Left ventricle myocardium superior (tissue), 1 donor: ENCODE measurements at regions not wholly inside any gene's neighbourhood (a gene's known extent, or its start where the extent isn't known, plus 50 kb on each side); places are given as distances from the start of the nearest gene placed in this dataset.
"Not testable (repeated sequence)": the region's sequence is repeated elsewhere in the genome, so short reads cannot be mapped to it uniquely, and the experiment has no call there.

Experiments used
- ATAC-seq: fragments of 200-7000 bp; cut with Tn5 transposase; one replicate; pipeline ENCODE4 v1.9.1; 2020; ENCODE audit warnings: mild to moderate bottlenecking, moderate library complexity
- DNase-seq: peaks from one replicate; pipeline ENCODE4 v3.0.0-alpha.2; 2020
- intact Hi-C: fragments of 100-400 bp; cut with micrococcal nuclease; formaldehyde crosslinking; loops from one replicate; pipeline ENCODE4 v1.11.0; 2022
- donor health status: DM: no; HTN: yes; CAD: no; lungs with severe emphysema.

DNA sequence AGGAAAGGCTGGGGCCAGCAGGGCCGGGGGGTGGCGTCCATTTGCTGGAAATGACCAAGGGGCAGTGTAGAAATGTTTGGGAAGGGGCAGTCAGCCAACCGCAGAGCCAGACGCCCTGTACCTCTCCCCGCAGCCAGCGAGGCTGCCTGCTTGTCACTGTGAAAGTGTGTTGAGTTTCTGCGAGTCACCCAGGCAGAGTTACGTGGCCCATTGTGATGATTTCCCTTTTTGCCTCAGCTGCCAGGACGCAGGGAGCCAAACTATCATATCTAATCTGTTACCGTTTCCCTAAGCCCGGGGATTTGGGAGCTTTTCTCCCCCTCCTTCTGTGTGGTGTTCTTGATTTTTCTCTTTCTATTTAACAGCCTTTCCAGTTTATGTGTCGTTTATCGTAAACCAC is 67.9 kb upstream of the STX16 start:
- no peak for DNase-seq
- intact Hi-C loops, result no loop called here
- peak; percentile 12 for ATAC-seq

DNA sequence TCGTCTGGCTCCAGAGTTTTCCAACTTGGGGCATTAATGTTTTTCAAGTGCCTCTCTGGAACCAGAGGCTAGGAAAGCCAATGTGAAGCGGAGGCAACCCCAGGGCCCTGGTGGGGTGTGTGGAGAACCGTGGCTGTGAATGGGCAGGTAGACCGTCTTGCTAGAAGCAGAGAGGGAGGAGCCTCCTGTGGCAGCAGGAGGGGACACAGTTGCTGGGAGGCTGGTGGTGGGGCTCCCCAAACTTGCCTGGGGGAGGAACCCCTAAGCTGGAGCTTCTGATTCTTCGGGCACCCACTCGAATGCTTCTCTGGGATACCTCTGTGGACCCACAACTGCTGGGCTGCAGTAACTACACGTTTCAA is 65.3 kb upstream of the APCDD1L start:
- DNase-seq (no peak), ATAC-seq (no peak)
- intact Hi-C loops, result no loop called here

DNA sequence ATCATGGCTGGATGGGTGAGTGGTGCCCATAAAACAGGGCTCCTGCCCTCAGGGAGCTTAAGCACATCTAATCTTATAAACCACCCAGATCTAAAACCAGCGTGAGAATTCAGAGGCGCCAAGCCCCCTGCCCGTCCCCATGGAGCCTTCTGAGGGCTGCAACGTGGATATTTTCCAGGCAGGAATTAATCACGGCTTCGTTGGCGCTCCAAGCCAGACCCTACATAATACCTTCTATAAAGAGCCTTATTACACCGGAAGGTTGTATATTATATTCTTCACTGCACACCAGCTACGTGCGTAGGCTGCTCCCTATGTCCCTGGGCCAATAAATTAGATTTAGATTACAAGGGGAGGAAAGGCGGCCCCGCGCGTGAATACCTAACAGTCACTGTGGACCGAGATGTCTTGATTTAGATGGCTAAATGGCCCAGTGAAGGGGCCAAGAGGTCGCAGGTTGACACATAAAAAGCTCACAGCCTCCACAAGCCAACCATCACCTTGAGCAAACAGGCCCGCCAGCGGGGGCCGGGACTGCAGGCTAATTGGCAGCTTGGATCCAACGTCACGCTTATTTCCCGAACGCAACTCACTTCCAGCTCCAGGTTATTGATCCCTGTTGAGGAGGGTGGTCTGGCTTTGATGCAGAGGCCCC is 64.7 kb upstream of the APCDD1L start:
- intact Hi-C loops, result no loop called here
- ATAC-seq (no peak), DNase-seq (no peak)

DNA sequence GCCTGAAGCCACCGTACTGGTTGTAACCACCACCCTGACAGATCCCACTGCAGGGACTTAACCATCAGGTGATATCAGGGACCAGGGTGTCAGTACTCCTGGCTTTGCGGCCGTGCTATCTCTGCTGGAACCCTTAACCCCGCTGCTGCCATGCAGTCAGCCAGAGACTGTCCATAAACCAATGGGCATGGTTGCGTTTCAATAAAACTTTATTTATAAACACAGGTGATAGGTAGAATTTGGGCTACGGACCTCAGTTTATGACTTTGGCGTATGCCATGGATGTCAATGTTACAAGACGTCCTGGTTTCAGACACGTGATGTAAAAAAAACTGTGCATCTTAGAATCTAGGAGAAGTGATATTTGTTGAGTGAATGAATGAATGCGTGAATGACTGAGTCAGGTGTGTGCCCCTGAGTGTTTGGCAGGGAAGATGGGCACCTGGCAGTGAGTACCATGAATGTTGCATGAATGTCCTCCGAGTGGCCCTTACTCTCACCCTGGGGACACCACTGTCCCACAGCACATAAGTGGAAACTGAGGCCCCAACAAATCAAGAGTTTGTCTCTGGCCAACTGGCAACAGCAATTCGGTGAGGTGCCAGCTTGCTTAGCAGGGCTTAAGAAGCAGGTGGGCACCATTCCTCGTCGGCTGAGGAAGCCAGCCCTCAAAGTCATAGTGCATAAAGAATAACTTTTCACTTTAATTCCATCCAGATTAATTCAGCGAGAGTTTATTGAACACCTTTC is 64.0 kb upstream of the APCDD1L start:
- no peak for ATAC-seq
- DNase-seq, result no peak
- intact Hi-C loops, result no loop called here

DNA sequence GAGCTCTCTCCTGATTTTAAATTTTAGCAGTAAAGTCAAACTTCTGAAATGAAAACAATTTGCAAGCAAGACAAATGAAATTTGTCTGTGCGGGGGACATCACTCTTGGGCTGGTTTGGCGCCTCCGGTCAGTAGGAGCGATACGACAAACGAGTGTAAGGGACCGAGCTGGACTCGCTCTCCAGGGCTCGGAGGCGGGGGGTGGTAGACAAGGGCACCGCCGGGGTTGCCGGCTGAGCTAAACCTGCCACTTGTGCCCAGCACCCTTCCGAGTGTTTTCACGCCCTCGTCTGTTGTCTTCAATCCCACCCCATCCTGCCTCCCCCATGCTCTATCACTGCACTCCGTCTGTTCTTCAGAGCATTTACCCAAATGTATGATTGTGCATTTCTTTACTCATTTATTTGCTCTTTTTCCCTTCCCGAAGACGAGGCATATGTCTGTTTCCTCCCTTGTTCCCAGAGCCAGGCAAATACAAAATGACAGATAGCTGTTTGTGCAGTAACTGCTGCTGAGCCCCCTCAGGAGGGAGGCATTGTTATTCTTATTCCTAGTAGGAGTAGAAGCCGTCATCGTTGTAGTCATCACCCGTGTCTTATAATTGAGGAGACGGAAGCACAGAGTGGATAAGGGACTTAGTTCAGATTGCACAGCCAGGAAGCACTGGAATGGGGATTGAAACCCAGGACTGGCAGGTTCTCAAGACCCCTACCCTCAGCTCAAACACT is 62.8 kb upstream of the APCDD1L start:
- intact Hi-C loops, result no loop called here
- DNase-seq (no peak), ATAC-seq (no peak)

DNA sequence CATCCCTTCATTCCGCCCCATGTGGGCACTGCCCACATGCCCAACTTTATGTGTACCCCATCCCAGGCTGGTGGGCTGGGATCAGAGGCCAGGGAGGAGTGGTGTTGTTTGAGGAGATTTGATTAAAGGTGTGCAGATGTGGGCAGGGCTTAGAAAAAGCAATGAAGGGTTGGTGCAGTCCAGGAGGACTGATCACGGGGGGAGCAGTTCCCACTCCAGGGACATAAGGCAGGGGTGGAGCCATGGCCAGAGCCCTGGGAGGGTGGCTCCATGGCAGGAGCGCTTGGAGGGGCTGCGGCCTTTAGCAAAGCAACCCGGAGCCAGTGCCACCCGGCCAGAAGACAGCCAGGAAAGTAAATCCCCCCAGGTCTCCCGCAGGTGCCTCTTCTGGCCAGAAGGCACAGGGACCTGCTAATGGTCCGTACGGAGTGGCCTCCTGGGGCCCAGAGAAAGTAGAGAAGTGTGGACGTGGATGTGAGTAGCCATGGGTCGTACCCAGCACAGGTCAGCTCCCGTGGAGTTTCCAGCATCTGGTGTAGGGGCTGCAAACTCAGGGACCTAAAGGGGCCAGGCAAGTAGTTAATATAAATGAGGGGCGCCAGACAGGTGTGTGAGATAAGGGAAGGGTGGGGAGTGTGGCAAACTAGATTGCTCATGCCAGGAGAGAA is 62.1 kb upstream of the APCDD1L start:
- intact Hi-C loops, result no loop called here
- no peak for DNase-seq
- no peak for ATAC-seq

DNA sequence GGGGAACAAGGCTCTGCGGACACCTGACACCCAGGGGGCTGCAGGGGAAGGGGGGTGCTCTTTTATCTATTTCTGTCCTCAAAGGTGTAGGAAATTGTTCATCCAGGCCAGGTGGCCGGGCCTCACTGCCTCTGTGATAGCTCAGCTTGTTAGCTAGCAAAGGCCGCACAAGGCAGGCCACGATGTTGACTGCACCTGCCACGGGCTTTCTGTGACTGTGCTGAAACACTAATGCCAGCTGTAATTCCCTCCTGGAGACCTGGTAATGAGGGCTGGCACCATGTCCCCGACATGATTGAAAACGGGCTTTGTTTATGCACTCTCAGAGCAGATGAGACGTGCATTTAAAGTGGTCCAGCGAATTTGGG is 61.4 kb upstream of the APCDD1L start:
- ATAC-seq, result no peak
- intact Hi-C loops, result no loop called here
- DNase-seq, result no peak

DNA sequence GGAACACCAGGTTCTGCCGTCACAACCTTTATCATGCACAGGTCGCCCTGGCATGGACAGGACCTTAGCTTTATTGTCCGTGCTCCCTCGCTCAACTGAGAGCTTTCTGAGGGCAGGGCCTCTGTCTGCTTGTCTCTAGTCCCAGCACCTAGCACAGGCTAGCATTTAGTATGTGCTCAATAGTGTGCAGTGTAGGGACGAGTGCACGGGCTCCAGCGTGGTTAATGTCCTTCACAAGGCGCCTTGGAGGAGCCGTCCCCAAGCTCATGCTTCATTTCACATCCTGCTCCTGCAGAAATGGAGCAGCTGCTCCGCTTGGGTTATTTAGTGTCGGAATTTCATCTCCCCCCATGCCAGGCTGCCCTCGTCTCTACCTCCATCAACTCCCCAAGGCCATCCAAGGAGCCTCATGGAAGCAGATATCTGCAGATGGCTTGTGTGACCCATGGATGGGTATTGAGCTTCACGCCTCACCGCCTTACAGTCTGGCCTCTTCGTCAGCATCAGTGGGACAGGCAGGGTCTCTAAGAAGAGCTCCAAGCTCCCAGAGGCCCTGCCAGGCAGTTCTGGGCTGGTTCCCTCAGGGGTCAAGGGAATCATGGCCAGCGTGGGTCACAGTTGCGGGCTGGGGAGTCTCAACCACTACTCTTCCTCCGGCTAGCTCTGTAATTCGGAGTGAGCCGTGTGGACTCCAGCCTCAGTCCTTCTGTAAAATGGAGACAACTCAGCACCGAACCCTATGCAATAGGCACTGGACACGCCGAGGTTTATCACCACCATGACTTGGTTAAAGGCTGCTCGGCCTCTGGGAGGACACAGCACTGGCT is 60.8 kb upstream of the APCDD1L start:
- DNase-seq (no peak), ATAC-seq (no peak)
- intact Hi-C loops, result no loop called here

DNA sequence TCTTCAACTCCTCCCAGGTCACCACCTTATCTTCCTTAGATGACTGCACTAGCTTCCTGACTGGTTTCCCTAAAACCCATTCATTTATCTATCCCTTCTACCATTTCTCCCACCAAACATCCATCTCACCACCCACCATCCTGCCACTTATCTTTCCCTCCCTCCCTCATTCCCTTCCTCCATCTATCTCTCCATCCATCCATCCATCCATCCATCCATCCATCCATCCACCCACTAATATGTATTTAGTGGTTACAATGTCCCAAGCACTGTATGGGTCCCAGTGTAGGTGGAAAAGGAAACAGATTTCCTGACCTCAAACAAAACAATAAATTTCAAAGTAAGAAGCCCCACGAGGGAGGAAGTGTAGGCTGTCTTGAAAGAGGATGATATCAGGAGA is 59.3 kb upstream of the APCDD1L start:
- intact Hi-C loops, result no loop called here
- DNase-seq, result no peak
- ATAC-seq, result no peak

DNA sequence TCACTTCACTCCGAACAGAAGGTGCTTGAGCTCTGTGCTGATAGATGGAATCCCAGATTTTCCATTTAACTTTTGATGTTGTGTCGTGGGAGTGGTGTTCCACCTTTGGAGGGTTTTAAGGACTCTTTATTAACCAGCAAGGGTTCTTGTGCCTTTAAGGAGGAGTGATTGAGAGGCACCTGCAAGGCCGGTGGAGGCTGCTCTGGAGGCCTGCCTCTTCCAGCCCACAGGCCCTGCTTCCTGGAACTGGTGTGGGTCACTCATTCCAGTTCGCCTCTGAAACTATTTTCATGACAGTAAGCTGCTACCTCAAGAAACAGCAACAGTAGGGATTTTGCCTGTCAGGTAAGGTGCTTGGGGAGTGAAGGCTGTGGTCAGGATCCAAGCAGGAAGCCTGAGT is 58.8 kb upstream of the APCDD1L start:
- ATAC-seq (no peak), DNase-seq (no peak)
- intact Hi-C loops, result no loop called here

DNA sequence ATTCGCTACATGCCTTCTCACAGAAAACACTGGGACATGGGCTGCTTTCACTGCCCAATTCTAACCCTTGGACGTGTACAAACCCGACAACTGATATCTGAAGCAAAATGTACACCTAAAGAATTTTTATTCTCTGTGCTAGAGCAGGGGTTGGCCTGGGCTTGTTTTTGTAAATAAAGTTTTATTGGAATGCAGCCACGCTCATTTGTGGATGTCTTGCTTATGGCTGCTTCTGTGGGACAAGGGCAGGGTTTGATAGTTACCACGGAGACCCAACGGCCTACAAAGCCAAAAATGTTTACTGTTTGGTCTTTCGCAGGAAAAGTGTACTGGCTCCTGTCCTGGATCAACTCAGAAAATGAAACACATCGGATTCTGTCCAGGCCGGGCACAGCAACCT is 58.1 kb upstream of the APCDD1L start:
- intact Hi-C loops, result no loop called here
- no peak for ATAC-seq
- DNase-seq, result no peak

DNA sequence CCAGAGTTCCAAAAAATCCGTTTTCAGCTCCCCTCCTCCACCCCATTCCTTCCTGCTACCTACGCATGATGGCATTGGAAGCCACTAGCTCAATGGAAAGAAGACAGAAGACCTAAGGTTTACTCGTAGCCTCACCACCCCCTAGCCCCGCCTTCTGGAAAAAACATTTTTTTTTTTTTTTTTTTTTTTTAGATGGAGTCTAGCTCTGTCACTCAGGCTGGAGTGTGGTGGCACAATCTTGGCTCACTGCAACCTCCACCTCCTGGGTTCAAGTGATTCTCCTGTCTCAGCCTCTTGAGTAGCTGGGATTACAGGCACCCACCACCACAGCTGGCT is 57.2 kb upstream of the APCDD1L start:
- intact Hi-C loops, DNase-seq, ATAC-seq: not testable (repeated sequence)

DNA sequence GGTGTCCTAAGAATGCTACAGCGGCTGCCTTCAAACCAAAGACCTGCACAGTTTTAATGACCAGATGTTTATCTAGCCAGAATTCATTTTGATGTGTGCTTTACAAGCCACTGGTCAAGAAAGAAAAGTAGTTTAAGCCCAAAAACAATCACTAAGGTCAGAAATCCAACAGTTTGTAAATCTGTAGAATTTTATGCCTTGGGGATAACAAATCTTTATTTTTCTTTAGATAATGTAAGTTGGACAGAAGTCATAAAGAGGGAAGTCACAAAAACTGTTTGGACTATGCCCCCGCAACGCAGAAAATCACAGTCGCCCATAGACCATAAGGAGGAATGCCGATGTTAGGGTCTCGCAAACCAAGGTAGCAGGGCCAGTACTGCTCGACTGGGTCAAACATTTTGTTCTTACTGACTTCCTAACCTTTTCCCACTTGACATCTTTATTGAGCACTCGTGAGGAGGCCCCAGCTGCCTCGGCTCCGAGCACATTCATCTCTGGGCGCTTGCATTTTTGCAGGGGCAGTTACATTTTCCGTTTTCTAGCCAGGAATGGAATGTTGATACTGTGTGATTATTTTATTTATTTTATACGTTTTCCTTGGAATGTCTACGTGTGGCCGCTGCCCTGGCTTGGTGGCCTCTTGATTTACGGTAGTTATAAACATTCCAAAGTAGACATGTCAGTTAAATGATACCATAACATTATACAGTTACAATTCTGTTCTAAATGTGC is 56.7 kb upstream of the APCDD1L start:
- intact Hi-C loops, result no loop called here
- DNase-seq (no peak), ATAC-seq (no peak)

DNA sequence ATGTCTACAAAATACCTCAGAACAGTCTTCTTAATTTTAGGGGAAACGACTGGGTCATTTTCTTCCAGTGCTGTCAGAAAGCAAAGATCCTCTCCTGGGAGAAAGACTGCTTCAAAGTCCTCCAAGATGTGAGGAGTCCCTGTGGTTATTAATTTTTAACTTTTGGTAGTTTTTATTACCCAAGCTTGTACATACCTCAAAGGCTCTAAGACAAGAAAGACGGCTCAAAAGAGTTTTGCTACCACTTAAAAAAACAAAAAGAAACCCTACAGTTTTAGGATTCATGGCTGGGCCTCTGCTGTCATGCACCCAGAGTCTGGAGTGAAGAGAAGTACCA is 56.1 kb upstream of the APCDD1L start:
- no peak for ATAC-seq
- DNase-seq, result no peak
- intact Hi-C loops, result no loop called here

DNA sequence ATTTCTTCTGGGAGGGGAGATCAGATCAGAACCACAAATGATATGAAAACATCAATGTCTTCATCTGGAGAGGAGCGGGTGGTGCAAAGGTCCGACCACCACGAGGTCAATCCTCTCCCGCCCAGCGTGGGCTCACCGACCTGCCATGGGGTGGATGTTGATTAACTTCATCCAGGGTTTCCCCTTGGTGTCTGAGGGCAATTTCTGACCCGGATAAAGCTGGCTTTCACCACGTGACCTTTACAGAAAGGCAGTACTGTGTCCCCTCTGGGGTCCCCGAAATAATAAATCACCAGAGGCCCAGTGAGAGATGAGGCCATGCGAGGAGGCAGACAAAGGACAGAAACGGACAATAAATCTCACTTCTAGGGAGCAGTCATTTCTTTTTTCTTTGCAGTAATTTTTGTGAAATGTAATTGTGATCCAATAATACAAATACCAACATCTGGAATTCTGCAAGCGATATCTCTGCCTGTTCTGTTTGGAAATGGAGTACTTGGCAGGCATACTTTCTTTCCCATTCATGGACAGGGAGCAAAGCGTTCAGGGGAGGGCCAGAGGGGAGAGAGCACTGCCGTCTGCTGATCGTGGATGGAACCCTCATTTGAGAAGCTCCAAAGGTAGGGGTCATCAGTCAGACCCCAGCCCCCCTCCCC is 55.1 kb upstream of the APCDD1L start:
- ATAC-seq, result peak; percentile 83
- intact Hi-C loops, result no loop called here

DNA sequence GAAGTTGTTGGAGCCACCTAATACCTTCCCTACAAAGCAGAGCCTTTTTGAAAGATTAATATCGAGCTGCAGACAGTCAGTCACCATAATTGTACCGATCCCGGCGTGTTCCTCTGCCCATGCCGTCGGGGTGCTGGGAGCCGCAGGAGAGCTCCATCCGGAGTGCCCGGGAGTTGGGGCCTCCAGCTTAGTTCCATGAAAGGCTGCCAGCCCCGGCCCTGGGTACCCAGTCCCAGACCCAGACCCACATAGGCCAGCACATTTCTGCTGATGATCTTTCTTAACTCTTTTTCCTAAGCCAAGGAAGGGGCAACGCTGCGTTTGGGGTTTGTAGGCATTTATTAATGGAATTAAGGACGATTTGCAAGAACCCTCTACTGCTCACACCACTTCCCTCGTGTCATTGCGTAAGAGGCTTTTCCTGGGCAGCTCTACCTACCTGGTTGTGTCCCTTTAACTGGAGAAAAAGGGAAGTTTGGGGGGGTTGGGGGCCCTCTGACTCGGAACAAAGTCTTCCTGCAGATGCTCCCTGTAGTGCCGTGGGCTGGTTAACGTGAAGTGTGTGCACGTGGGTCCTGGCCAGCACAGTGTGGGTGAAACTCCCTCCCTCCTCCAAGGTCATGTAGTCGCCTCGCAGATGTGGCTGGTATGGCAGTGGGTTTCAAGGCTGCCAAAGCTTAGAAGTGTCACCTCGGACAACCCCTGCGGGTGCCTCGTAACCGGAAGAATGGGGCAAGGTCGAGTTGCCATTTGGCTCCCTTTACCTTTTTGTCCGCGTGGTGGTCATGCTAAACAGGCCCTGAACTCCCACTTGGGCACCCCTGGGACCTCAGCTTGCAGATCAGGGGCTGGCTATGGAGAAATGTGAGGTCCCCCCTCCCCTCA is 54.3 kb upstream of the APCDD1L start:
- intact Hi-C loops, result no loop called here
- ATAC-seq, result peak; percentile 16
- no peak for DNase-seq

More for the DNA sequence above, 55.1 kb upstream of the APCDD1L start:
- peak; percentile 38 for DNase-seq

DNA sequence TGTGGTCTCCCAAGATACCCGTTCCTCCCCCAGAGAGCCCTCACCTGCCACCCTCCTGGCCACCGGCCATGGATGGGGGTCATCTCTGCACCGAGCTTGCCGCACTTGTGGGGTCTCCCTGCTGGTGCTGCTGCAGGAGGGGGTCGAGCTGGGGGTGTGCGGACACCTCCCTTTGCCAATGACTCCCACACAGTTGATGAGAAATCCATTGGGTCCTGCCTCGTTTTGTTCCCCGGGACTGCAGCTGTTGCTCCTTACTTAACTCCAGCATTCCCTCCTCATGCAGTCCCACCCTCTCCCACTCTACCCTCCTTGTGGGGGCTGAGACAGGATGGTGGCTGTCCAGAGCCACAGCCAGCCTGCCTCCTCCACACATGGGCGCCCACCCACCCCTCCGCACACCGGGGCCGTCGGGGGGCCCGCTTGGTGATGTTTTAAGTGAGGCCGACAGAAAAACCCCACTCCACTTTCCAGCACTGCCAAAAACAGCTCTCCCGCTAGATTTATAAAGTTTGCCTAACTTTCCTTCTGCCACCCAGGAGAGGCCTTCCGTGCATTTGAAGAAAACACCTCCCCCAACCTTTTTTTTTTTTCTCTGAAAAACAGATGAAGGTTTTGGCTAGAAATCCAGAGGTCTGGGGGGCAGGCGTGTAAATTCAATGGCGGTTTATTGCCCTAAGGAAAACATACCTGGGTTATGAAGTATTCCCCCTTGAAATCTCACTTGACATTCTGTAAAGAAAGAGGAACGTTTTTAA is 53.5 kb upstream of the APCDD1L start:
- ATAC-seq (peak; percentile 39), DNase-seq (no peak)
- intact Hi-C loops, result no loop called here
